ENCODE measurements at regions not wholly inside any gene's neighbourhood (a gene's known extent, or its start where the extent isn't known, plus 50 kb on each side); places are given as distances from the start of the nearest gene placed in this dataset.

GRCh38 chr6:156045401-156046267 is 590.0 kb upstream of the NOX3 start:
- no peak for DNase-seq (ENCODE audit: low spot score)

GRCh38 chr6:156033598-156033997 is 578.0 kb upstream of the NOX3 start:
- DNase-seq (ENCODE audit: low spot score), result no peak

GRCh38 chr6:156031516-156031915 is 575.9 kb upstream of the NOX3 start:
- DNase-seq (ENCODE audit: low spot score), result no peak

GRCh38 chr6:156030053-156030452 is 574.4 kb upstream of the NOX3 start:
- DNase-seq (ENCODE audit: low spot score), result no peak

GRCh38 chr6:156029286-156029985 is 573.8 kb upstream of the NOX3 start:
- no peak for DNase-seq (ENCODE audit: low spot score)

GRCh38 chr6:156028335-156029131 is 572.9 kb upstream of the NOX3 start:
- no peak for DNase-seq (ENCODE audit: low spot score)

GRCh38 chr6:156027248-156027626 is 571.6 kb upstream of the NOX3 start:
- DNase-seq (ENCODE audit: low spot score), result no peak

GRCh38 chr6:156026486-156027247 is 571.0 kb upstream of the NOX3 start:
- no peak for DNase-seq (ENCODE audit: low spot score)

- no peak for DNase-seq (ENCODE audit: low spot score)
These were observed 568.7 kb upstream of the NOX3 start for GRCh38 chr6:156024339-156024738.

- no peak for DNase-seq (ENCODE audit: low spot score)
These were observed 566.2 kb upstream of the NOX3 start for GRCh38 chr6:156021746-156022396.

GRCh38 chr6:156017838-156018237 is 562.2 kb upstream of the NOX3 start:
- no peak for DNase-seq (ENCODE audit: low spot score)

- no peak for DNase-seq (ENCODE audit: low spot score)
These were observed 560.7 kb upstream of the NOX3 start for GRCh38 chr6:156016186-156016976.

GRCh38 chr6:156013155-156013554 is 557.5 kb upstream of the NOX3 start:
- DNase-seq (ENCODE audit: low spot score), result no peak

GRCh38 chr6:156009656-156010055 is 554.0 kb upstream of the NOX3 start:
- DNase-seq (ENCODE audit: low spot score), result no peak

- DNase-seq (ENCODE audit: low spot score), result no peak
These were observed 549.2 kb upstream of the NOX3 start for GRCh38 chr6:156004796-156005195.

GRCh38 chr6:155996151-155996550 is 540.5 kb upstream of the NOX3 start:
- no peak for DNase-seq (ENCODE audit: low spot score)

GRCh38 chr6:155995281-155995680 is 539.6 kb upstream of the NOX3 start:
- DNase-seq (ENCODE audit: low spot score), result no peak

GRCh38 chr6:155994086-155994485 is 538.4 kb upstream of the NOX3 start:
- DNase-seq (ENCODE audit: low spot score), result no peak

GRCh38 chr6:155993240-155993639 is 537.6 kb upstream of the NOX3 start:
- no peak for DNase-seq (ENCODE audit: low spot score)

- DNase-seq (ENCODE audit: low spot score), result no peak
These were observed 530.1 kb upstream of the NOX3 start for GRCh38 chr6:155985660-155986138.

- no peak for DNase-seq (ENCODE audit: low spot score)
These were observed 525.1 kb upstream of the NOX3 start for GRCh38 chr6:155980768-155981079.

Data from hematopoietic multipotent progenitor cell treated with erythropoietin and hydrocortisone succinate and interleukin-3 and kit ligand, for 17 days (in vitro differentiated cells).